GM12892 (cell line): ENCODE measurements at regions not wholly inside any gene's neighbourhood (a gene's known extent, or its start where the extent isn't known, plus 50 kb on each side); places are given as distances from the start of the nearest gene placed in this dataset.

Experiments used
- POLR2A ChIP-seq: IDR thresholded peaks from 2 replicates; pipeline ENCODE4 v1.6.1; 2011; ENCODE audit warnings: low read depth, low read length, control low read depth
- POLR2AphosphoS5 ChIP-seq: IDR thresholded peaks from 2 replicates; pipeline ENCODE4 v1.6.1; 2011; ENCODE audit warnings: low read depth, low read length, control low read depth

DNA sequence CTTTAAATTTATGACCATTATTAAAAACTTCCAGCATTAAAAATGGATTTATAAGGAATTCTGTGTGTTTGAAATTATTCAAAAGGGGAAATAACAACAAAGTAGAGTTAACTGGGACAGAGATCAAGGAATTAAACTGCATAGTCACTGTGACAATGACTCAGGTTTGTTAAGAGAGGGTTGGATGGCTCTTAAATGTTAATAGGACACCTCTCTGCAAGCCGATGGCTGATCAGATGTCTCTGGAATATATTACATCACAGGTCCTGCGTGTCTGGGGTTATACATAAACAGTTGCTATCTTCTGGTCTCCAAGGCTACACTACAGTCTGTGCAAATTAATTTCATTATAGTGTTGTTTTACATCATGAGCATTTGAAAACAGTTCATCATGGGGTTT lies 574.3 kb downstream of the COL12A1 start:
- TF ChIP-seq POLR2A, result no peak
- TF ChIP-seq POLR2AphosphoS5, result no peak
